Suppressor macrophage (primary cell): ENCODE measurements at regions not wholly inside any gene's neighbourhood (a gene's known extent, or its start where the extent isn't known, plus 50 kb on each side); places are given as distances from the start of the nearest gene placed in this dataset.
A peak's percentile ranks its signal among the peaks of the same experiment; 100 is the strongest.

Experiments used
- DNase-seq, 4 experiments: peaks; one replicate each; pipeline ENCODE4 v3.0.0-alpha.2; 2020 to 2022

DNA sequence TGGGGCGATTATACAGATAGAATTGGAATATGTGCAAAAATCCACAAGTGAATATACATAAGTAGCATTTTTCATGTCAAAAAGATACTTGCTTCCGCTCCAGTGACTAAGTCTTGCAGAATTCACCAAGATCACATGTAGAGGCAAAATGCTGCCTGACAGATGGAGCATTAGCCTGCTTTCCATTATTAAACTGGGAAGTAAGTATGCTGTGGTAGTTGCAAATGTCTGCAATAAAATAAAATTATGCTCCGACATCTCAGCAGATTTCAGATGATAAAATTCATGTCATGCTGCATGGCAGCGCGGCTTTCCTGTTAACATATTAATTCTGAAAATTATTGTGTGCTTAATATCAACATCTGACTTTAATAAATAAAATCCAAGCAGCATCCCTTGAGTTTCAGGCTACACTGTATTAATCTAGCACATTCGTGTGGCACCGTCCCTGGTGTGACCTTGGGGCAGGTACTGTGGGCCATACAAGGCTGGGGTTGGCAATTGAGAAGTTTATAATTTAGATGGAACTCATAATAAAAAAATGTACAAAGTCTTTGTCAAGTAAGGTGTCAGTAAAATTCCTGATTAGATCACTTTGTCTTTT lies 366.4 kb upstream of the ZP4 start:
- DNase-seq = no peak

DNA sequence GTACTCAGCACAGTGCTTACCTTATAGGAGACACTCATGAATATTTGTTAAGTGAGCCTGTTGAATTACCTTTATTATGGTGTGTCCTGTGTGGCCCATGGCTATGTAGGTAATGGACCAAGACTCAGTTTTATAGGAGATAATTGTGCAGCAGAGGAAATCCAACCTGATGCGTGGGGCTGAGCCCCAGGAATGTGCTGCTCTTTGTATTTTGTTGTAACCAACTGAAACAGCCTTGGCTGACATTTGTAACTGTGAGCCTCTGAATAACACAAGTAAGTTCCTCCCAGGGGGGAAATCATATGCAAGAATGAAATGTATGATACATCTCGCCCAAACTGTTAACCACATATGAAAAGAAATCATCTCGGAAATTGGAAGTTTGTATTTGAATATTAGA lies 364.2 kb upstream of the ZP4 start:
- no peak for DNase-seq

DNA sequence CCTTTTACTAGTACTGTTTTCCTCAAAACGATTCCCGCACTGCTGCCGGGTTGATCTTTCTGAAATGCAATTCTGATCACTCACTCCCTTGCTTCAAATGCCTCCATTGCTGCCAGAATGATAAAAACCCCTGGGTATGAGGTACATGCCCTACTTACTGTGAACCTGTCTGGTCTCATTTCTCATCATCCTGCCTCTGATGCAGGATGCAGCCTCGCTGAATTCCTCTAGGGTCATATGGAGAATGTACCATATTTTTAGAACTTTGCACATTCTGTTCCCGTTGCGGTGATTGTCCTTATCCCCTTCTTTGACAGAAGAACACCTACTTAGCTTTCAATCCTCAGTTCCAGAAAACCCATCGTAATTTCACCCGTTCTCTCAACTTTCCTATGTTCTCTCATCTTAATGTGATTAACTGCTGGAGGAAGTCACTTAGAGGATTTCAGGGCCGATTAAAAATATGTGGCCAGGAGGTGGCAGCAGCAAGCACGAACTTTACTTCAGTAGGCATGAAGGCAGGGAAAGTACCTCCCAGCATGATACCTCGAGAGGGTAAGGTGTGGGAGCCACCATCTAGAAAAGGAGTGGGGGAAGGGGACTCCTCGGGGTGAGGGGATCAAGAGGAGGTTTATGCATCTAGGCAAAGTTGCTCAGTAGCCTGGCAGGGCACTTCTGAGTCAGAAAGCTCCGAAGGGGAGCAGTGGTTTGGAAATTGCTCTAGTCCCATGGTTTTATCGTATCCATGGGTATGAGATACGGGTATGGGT lies 361.5 kb upstream of the ZP4 start:
- DNase-seq = peak; percentile 70 to 79 (median 73)

DNA sequence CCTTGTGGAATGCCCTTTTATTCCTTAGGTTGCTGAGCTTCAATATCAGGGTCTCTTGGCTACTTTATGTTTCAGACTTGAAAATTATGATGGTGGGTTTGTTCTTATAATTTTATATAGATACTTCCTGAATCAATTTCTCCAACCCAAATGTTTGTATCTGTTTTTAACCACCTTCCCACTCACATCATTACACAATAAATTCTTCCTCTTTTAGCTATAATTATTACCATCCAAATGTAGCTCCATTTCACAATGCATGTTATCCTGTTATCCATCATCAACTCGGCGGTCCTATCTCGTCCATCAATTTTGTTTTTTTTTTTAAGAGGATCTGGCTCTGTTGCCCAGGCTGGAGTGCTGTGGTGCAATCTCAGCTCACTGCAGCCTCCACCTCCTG lies 357.6 kb upstream of the ZP4 start:
- DNase-seq = peak in 2 of 4 experiments; percentile 62 to 72

DNA sequence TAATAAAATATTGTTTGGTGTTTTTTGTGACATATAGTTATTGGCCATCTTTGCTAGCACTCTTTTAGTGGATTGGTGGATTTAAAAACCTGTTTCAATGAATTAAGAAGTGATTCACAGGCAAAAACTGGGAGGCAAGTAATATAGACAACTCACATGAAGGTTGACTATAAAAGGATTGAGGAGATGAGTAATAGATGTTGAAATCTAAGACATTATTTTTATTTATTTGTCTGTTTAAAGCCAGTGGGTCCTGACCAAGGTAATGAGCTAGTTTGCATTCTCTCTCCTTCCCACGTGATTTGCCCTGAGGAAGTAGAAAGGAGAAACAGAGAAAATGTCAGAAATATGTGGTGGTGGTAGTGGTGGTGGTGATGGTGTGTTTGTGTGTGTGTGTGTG lies 351.5 kb upstream of the ZP4 start:
- peak in 2 of 4 experiments; percentile 37 to 52 for DNase-seq

DNA sequence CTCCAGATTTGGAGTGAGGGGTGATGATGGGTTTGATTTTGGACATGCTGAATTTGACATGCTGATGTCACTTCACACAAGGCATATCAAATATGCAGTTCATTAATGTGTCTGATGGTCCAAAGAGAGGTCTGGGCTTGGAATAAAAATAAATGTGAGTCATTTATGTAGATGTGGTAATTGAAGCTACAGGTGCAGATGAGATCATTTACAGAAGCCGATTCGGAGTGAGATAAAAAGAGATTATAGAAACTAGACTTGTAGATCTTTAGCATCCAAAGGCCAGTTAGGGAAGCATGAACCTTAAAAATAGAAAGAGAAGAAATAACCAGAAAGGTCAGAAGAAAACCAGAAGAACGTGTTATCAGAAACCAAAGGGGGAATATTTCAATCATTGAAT lies 350.9 kb upstream of the ZP4 start:
- no peak for DNase-seq

DNA sequence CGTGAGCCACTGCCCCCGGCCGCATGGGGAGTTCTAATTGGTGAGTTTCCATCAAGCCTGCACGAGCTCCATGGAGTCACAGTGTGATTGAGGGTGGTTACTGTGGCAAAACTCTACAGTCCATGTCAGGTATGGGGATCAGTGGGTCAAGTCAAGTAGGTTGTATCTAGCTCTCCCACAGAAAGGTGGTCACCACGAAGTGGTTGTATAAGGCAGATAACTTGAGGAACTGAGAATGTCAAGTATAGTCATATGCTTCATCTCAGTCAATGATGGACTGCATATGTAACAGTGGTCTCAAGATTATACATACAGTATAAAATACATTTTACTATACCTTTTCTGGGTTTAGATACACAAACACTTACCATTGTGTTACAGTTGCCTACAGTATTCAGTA lies 348.6 kb upstream of the ZP4 start:
- no peak for DNase-seq

DNA sequence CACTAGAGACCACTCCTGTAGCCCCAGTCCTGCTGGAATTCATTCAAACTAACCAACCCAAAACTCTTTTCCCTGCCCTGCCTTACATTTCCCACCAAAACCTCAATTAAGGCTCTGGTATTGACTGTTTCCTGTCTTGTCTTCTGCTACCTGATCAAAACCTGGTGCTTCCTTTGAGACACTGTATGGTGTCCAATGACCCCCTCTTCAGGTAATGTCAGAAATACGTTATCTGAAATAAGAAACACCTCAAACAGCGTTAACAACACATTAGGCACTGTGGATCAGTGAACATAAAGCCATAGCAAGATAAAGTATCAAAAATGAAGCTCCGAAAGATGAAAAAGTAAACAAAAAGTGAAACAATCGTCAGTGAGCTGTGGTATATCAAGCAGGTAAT lies 343.2 kb upstream of the ZP4 start:
- DNase-seq = no peak

DNA sequence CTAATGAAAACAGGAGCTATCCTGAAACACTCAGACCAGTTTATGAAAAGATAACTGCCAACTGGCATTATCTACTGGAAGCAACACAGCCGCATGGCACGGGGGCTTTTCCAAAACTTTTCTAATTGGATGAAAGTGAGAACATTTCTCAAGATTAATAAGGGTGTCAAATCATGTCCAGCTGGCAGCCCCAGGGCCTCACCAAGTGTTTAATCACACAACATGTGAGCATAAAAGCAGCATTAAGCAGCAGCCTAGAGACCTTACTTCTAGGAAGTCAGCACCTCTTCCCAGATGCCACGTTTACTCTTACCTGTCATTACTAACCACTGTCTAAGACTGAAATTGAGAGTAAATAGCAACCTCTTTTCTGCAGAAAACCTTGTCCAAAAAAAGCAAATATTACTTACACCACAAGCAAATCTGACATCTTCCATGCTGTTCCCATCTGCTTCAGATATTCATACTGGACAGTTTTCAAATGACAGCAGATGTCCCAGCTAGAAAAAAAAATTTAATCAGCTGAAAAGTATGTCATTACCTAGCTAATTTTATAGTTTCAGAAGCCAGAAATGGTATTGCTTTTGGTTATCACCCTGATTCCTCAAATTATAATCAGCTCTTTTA lies 341.5 kb upstream of the ZP4 start:
- no peak for DNase-seq

DNA sequence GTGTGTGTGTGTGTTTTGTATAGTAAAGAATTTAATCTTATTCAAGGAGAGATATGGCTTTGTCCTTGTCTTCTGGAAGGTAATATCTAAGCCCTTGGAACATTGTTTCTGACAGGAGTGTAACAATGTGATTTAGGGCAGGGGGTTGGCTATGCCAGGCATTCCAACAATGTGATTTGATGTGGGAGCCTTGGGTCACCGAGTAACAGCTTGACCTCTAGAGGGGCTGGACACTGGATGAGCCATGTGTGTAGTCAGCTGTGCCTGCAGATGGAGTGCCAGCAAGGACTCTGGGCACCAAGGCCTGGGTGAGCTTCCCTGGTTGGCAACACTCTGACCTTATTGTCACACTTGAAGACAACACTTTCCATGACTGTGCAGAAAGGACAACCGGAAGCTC lies 336.1 kb upstream of the ZP4 start:
- no peak for DNase-seq

DNA sequence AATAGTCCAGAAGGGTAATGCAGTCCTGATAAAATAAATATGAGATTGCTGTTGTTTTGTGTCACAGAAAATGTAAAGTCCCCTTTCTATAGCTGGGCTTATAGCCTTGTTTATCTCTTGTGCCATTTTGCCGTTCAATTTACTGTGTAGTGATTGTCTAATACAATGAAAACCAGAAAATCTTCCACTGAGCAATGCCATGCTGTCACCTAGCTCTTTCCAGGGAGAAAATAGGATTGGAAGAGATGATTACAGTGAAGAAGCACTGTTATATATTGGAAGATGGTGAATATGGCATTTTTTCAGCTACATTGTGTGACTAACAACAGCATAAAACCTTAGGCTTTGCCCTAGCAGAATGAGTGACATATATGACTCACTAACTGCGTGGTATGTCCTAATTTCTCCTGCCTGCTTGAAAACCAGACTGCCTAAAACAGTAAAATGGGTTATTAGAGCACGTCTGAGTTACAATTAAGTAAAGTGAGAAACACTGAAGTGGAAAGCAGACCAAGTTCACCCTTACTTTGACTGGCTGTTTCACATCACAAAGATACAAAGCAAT lies 332.4 kb upstream of the ZP4 start:
- DNase-seq = peak in 1 of 4 experiments; percentile 4

DNA sequence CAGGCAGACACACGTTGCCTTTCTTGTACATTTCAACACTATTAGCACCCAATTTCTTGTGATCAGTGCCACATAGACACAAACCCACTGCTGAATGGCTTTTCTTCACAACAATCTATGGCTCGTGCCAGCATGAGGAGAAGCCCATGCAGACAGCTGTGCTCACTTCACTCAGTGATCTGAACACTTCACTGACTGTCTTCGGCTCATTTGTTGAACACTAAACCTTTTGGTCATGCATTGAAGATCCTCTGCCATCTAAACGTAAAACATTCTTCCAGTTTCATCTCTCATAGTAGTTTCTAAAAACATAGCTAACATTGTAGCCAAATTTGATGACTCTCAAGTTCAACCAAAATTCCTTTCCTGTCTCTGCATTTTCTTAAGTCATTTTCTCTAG lies 331.0 kb upstream of the ZP4 start:
- no peak for DNase-seq

DNA sequence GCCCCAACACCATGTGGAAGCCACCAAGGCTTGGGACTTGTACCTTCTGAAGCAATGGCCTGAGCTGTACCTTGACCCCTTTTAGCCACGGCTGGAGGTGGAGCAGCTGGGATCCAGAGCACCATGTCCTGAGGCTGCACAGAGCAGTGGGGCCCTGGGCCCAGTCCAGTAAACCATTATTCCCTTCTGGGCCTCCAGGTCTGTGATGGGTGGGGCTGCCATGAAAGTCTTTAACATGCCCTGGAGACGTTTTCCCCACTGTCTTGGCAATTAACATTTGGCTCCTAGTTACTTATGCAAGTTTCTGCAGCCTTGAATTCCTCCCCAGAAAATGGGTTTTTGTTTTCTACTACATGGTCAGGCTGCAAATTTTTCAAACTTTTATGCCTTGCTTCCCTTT lies 323.7 kb upstream of the ZP4 start:
- DNase-seq = no peak

DNA sequence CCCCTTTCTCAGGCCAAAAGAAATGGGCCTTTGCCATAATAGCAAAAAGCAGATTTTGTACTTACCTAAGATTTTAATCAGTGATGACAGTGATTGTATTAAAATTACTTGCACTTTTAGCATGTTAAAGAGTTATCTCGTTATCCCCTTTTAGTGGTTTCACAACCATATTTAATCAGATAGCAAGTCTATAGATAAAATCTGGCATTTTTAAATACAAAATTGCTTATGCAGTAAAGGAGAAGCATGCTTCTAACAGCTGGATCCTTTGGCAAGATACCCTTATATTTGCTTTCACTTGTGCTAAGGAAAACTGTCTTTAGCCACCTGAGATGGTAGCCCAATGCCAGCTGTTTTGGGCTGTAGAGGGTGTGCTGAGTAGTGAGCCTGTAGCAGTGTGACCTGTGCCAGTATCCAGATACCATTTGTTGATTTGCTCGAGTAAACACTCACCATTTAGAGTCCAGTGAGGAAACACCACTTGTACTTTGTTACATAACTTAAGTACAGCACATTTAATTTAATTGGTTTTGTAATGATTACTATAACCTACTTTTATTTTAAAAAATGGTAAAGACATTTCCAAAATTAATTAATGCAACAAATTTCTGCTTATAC lies 314.4 kb upstream of the ZP4 start:
- no peak for DNase-seq

DNA sequence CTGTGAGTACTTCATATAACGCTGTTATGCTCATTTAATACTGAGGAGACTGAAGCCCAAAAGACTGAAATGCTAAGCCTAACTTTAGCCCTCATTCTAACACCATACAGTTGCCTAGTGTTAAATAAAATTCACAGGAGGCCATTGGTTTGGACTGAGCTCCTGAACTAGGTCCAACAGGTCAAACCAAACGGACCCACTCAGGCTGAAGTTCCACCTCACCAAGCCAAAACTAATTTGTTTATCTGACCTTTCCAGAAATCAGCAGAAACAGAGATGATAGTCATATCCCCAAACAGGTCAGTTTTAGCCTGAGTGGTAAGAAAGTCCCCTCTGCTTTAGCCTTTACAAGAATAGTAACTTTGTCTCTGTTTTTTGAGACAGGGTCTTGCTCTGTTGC lies 311.3 kb upstream of the ZP4 start:
- DNase-seq = no peak

DNA sequence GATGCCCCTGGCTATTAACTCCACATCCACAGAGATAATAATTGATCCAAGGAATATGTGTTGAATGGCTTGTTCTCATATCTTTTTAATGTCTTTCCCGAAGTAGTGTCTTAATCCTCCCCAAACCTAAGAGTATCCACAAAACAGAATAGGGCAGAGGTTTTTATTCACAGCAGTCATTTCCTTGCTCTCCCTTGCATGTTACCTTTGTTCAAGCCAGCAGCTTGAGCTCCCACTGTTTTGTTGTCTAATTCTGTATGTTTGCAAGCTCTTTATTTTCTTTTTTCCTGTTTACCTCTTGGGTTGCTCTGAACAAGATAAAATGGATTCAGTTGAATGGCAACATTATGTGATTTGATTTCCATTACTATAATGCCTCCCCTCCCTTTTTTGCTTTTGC lies 308.6 kb upstream of the ZP4 start:
- no peak for DNase-seq

DNA sequence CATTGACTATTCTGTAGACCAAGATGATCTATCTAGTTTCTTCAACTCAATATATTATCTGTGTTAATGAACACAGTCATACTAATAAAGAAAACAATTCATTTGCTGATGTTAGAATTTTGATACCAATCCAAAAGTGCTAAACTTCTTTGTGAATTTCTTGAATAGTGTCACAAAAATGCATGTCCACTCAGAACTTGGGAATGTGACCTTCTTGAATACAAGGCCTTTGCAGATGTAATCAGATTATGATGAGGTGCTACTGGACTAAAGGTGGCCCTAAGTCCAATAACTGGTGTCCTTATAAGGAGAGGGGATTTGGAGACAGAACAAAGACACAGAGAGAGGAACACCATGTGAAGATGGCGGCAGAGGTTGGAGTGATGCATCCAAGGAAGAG lies 305.8 kb upstream of the ZP4 start:
- DNase-seq = no peak

DNA sequence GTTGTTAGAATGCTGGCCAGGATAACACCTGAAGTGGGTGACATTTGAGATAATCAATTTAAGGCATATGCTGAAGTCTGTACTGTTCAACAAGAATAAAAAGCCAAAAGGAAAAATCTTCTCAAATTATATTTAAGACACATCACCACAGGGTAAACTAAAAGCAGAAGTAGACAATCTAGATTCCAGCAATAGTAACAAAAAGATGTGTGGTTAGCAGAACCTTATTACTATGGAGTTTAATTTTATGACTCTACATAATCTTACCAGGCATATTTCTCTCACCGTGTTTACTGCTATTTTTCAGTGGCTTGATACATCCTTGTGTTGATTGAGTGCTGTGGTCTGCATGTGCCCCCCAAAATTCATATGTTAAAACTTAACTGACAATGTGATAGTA lies 300.4 kb upstream of the ZP4 start:
- peak in 1 of 4 experiments; percentile 2 for DNase-seq

DNA sequence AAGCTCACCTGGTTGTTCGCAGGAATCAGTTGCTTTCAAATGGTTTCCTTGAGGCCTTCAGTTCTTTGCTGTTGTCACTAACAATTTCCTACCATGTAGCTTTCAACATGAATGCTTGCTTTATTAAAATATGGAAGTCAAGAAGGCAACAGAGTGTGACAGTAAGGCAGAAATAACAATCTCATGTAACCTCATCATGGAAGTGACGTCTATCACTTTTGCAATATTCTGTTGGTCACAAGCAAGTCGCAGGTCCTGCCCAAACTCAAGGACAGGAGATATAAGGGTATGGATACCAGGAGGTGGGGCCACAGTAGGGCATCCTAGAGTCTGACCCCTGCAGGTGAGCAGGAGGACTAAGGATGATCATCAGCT lies 296.8 kb upstream of the ZP4 start:
- no peak for DNase-seq

DNA sequence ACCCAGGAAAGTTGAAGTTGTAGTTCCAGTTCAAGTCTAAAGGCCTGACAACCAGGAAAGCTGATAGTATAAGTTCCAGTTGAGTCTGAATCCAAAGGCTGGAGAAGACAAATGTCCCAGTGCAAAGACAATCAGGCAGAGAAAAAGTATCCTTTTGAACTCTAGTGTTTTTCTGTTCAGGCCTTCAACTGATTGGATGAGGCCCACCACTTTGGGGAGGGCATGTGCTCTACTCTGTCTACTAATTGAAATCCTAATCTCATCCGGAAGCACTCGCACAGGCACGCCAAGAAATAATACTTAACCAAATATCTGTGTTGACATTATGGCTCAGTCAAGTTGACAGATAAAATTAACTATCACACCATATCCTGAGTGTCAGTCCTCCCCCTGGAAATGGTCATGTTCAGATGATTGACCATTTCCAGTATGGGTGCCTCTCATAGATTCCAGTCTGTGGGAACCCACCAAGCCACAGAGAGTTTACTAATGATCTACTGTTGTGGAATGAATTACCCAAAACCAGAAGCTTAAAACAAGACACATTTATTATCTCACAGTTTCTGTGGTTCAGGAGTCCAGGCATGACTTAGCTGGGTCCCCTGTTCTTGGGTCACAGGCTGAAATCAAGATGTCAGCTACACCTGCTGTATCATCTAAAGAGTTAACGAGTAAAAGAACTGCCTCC lies 296.3 kb upstream of the ZP4 start:
- DNase-seq = no peak

DNA sequence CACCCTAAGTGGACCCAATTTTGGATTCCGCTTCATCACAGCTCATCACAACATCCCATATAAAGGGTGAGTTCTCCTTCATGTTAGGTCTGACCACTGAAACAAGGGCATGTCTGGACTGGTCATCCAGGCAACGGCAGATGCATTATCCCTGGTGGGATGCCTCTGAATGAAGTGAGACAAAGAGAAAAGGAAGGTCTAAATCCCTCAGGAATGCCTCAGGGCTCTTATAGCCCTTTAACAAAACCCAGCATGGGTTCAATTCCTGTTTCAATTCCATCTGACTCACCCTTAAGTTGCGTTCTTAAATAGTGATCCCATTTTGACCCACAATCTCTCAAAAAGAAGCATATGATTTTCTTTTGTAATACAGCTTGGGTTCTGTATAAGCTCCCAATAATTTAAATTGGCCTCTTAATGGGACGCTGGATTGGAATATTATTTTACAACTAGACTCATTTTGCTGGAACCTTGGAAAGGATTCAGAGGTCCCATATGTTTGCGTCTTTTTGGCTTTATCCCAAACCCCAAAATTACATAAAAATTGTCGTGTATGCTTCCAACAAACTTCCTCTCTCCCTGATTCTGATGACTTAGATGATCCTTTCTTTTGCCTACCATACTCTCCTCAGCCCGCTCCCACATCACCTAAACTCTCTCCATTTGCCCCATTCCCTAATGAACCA lies 287.4 kb upstream of the ZP4 start:
- no peak for DNase-seq

DNA sequence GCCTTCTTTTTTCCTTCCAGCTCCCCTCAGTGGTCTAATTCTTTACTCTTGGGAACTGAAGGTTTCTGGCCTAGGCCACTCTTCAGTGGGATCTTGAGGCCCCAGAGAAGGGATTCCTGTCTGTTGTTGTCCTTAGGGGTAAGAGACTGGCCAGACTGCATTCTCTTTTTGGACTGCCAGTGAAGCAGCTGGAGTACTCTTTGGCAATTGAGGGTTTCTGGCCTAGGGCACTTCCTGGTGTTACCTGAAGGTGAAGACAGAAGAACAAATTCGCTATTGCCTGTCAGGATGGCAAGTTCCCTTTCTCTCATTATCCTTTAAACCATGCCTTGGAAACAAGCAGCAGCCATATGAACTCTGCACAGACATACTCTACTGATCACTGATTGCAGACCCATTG lies 286.6 kb upstream of the ZP4 start:
- no peak for DNase-seq
